H1 (cell line): ENCODE measurements at regions not wholly inside any gene's neighbourhood (a gene's known extent, or its start where the extent isn't known, plus 50 kb on each side); places are given as distances from the start of the nearest gene placed in this dataset.

Experiments
- CTCF ChIA-PET: fragments of 300-600 bp; sonication (Branson Sonifier 250); formaldehyde crosslinking; loops from one replicate; lab custom pipeline; 2021; ENCODE audit not compliant: partially characterized antibody; lab: Charles Lee
- POLR2A ChIA-PET: fragments of 300-600 bp; sonication (Branson Sonifier 250); formaldehyde crosslinking; loops from one replicate; lab custom pipeline; 2021; ENCODE audit warnings: inconsistent platforms; ENCODE audit not compliant: partially characterized antibody; lab: Charles Lee
- DNase-seq, 2 experiments: peaks; one replicate each; pipeline versions ENCODE4 v3.0.0 to v3.0.0-alpha.2; 2010 to 2022; ENCODE audit warnings: low spot score in 2 of 2, low read depth in 1 of 2, mixed read lengths in 1 of 2
- FAIRE-seq: peaks from 2 replicates; lab custom pipeline; 2011; peaks lifted over from hg19 to GRCh38; lab: Jason Lieb, UNC
- H2AFZ ChIP-seq: 2 replicates; pipeline ENCODE4 v1.8.1; 2012; ENCODE audit warnings: low read length, inconsistent platforms
- H2AK5ac ChIP-seq: 2 replicates; pipeline ENCODE4 v1.6.1; 2013; ENCODE audit warnings: low read depth, low read length
- H2BK120ac ChIP-seq: replicated peaks from 2 replicates; pipeline ENCODE3; 2013; ENCODE audit warnings: low read depth, low read length, inconsistent platforms
- H2BK12ac ChIP-seq: 2 replicates; pipeline ENCODE4 v1.6.1; 2013; ENCODE audit warnings: low read depth, low read length
- H2BK15ac ChIP-seq: 2 replicates; pipeline ENCODE4 v1.6.1; 2013; ENCODE audit warnings: low read length
- H2BK20ac ChIP-seq: 2 replicates; pipeline ENCODE4 v1.6.1; 2013; ENCODE audit warnings: low read length
- H2BK5ac ChIP-seq: 2 replicates; pipeline ENCODE4 v1.6.1; 2013; ENCODE audit warnings: low read depth, low read length
- H3K14ac ChIP-seq: 2 replicates; pipeline ENCODE4 v1.6.1; 2013; ENCODE audit warnings: inconsistent platforms; ENCODE audit not compliant: insufficient read length
- H3K18ac ChIP-seq: 2 replicates; pipeline ENCODE4 v1.6.1; 2013; ENCODE audit warnings: low read length; ENCODE audit errors: extremely low read depth
- H3K23ac ChIP-seq: 2 replicates; pipeline ENCODE4 v1.6.1; 2013; ENCODE audit warnings: inconsistent platforms; ENCODE audit not compliant: insufficient read length
- H3K23me2 ChIP-seq: 2 replicates; pipeline ENCODE4 v1.6.1; 2013; ENCODE audit warnings: low read depth, low read length
- H3K27ac ChIP-seq: 2 replicates; pipeline ENCODE4 v1.6.1; 2011; ENCODE audit warnings: low read depth, low read length, inconsistent platforms
- H3K27me3 ChIP-seq, 4 experiments: replicated peaks in 1 of 4; 1 replicate in 1 of 4; 2 replicates in 3 of 4; pipeline versions ENCODE4 v1.6.1 to v1.8.1; 2011 to 2013; ENCODE audit warnings: low read length in 3 of 4, mild to moderate bottlenecking in 3 of 4, inconsistent platforms in 2 of 4, mixed read lengths in 2 of 4, moderate library complexity in 1 of 4; ENCODE audit not compliant: control insufficient read depth in 3 of 4, insufficient read depth in 3 of 4; ENCODE audit errors: extremely low read depth in 1 of 4
- H3K36me3 ChIP-seq, 4 experiments: 2 replicates each; pipeline versions ENCODE4 v1.6.1 to v1.8.1; 2011 to 2013; ENCODE audit warnings: mild to moderate bottlenecking in 4 of 4, low read length in 3 of 4, moderate library complexity in 2 of 4, control low read depth in 1 of 4, inconsistent platforms in 1 of 4; ENCODE audit not compliant: insufficient read depth in 4 of 4, control insufficient read depth in 2 of 4
- H3K4ac ChIP-seq: replicated peaks from 2 replicates; pipeline ENCODE3; 2013; ENCODE audit warnings: low read length, low read depth, mixed read lengths, inconsistent platforms; ENCODE audit not compliant: insufficient read length
- H3K4me1 ChIP-seq, 4 experiments: replicated peaks in 1 of 4; 1 replicate in 1 of 4; 2 replicates in 3 of 4; pipeline versions ENCODE4 v1.6.1 to v1.8.1; 2011 to 2013; ENCODE audit warnings: low read length in 3 of 4, inconsistent platforms in 2 of 4, mixed read lengths in 1 of 4; ENCODE audit not compliant: insufficient read depth in 4 of 4, control insufficient read depth in 3 of 4
- H3K4me2 ChIP-seq, 2 experiments: 2 replicates each; pipeline versions ENCODE4 v1.6.1 to v1.8.1; 2011 to 2013; ENCODE audit warnings: low read depth in 2 of 2, low read length in 2 of 2, control low read depth in 1 of 2, inconsistent platforms in 1 of 2, mild to moderate bottlenecking in 1 of 2; ENCODE audit not compliant: insufficient read depth in 1 of 2
- H3K4me3 ChIP-seq, 4 experiments: fragments of 200-600, 300-600 bp in 1 of 4; sonication (generic), shearing (Covaris generic), sonication (Bioruptor Twin) in 1 of 4; 2 replicates each; pipeline versions ENCODE4 v1.5.1 to v1.8.1; 2011 to 2016; ENCODE audit warnings: low read length in 4 of 4, low read depth in 3 of 4, control low read depth in 2 of 4, inconsistent platforms in 2 of 4, mild to moderate bottlenecking in 2 of 4, mixed read lengths in 1 of 4, moderate library complexity in 1 of 4; ENCODE audit not compliant: insufficient read depth in 2 of 4; ENCODE audit errors: extremely low read depth in 1 of 4
- H3K56ac ChIP-seq: replicated peaks from 2 replicates; pipeline ENCODE3; 2013; ENCODE audit warnings: low read depth, mild to moderate bottlenecking, mixed read lengths, low read length, inconsistent platforms; ENCODE audit not compliant: insufficient read length
- H3K79me1 ChIP-seq: 2 replicates; pipeline ENCODE4 v1.6.1; 2013; ENCODE audit warnings: low read depth, low read length, control low read depth
- H3K79me2 ChIP-seq, 2 experiments: 2 replicates each; pipeline versions ENCODE4 v1.6.1 to v1.8.1; 2012 to 2013; ENCODE audit warnings: low read length in 2 of 2, mild to moderate bottlenecking in 2 of 2, inconsistent platforms in 1 of 2; ENCODE audit not compliant: insufficient read depth in 2 of 2, control insufficient read depth in 1 of 2
- H3K9ac ChIP-seq, 4 experiments: replicated peaks in 1 of 4; 1 replicate in 1 of 4; 2 replicates in 3 of 4; pipeline versions ENCODE4 v1.6.1 to v1.8.1; 2011 to 2013; ENCODE audit warnings: low read depth in 3 of 4, low read length in 3 of 4, control low read depth in 2 of 4, mild to moderate bottlenecking in 2 of 4, moderate library complexity in 2 of 4, inconsistent platforms in 1 of 4; ENCODE audit errors: extremely low read depth in 1 of 4
- H3K9me3 ChIP-seq, 2 experiments: 2 replicates each; pipeline versions ENCODE4 v1.6.1 to v1.8.1; 2012 to 2013; ENCODE audit warnings: mild to moderate bottlenecking in 2 of 2, moderate library complexity in 2 of 2, control low read depth in 1 of 2, inconsistent platforms in 1 of 2, low read depth in 1 of 2, low read length in 1 of 2, mixed read lengths in 1 of 2; ENCODE audit not compliant: insufficient read depth in 2 of 2
- H4K20me1 ChIP-seq, 2 experiments: replicated peaks in 1 of 2; 2 replicates each; pipeline versions ENCODE3 to v1.8.1; 2011 to 2013; ENCODE audit warnings: inconsistent platforms in 2 of 2, low read length in 2 of 2, mild to moderate bottlenecking in 1 of 2; ENCODE audit not compliant: insufficient read depth in 2 of 2, control insufficient read depth in 1 of 2
- H4K5ac ChIP-seq: 2 replicates; pipeline ENCODE4 v1.6.1; 2013; ENCODE audit warnings: low read length, low read depth, mixed read lengths, inconsistent platforms; ENCODE audit not compliant: insufficient read length
- H4K8ac ChIP-seq: 2 replicates; pipeline ENCODE4 v1.8.0; 2013; ENCODE audit warnings: mild to moderate bottlenecking, moderate library complexity, low read length, inconsistent platforms; ENCODE audit not compliant: insufficient read depth; ENCODE audit errors: extremely low read depth
- H4K91ac ChIP-seq: replicated peaks from 2 replicates; pipeline ENCODE3; 2013; ENCODE audit warnings: low read length, mixed read lengths, inconsistent platforms; ENCODE audit not compliant: insufficient read length
- CBX8 ChIP-seq: fragments of 300-800, 300-1000 bp; sonication (generic); IDR thresholded peaks from 2 replicates; pipeline ENCODE4 v1.7.1; 2016; ENCODE audit warnings: low read depth, low read length, borderline replicate concordance
- GTF2F1 ChIP-seq: IDR thresholded peaks from 2 replicates; pipeline ENCODE4 v1.6.1; 2012; ENCODE audit warnings: low read depth, low read length, improper control_type of control experiment, borderline replicate concordance
- TBP ChIP-seq: IDR thresholded peaks from 2 replicates; pipeline ENCODE4 v1.6.1; 2011; ENCODE audit warnings: low read depth, low read length, improper control_type of control experiment
- TCF12 ChIP-seq: IDR thresholded peaks from 2 replicates; pipeline ENCODE4 v1.6.1; 2011; ENCODE audit warnings: low read depth, mild to moderate bottlenecking, low read length
- WGBS, 2 experiments: shearing (Covaris generic) in 1 of 2; methylation state at CpG; one replicate each; pipeline versions ENCODE4 v1.1.6 to v1.1.7; 2013 to 2015; ENCODE audit warnings: low lambda C conversion rate in 2 of 2, mixed read lengths in 2 of 2, inconsistent platforms in 1 of 2, low coverage in 1 of 2, missing lambda C conversion rate in 1 of 2; ENCODE audit not compliant: insufficient replicate concordance in 2 of 2, insufficient coverage in 1 of 2, insufficient read length in 1 of 2; ENCODE audit errors: extremely low coverage in 1 of 2, missing lambda C conversion rate in 1 of 2; 5-methylcytosine and 5-hydroxymethylcytosine counted together

- no peak overlapping the region for H4K91ac ChIP-seq
- no peak overlapping the region for H3K4me2 ChIP-seq
- POLR2A ChIA-PET, result no interaction called here
- FAIRE-seq, result no peak
- no peaks in the 10 kb centered on the region for H3K9me3 ChIP-seq
- no peak overlapping the region for H2BK12ac ChIP-seq
- TF ChIP-seq CBX8 (no peak), TCF12 (no peak), TBP (no peak), GTF2F1 (no peak)
- TF ChIP-seq, all 59 proteins: peak for 0
- H2AFZ ChIP-seq, result no peak overlapping the region
- no peaks in the 10 kb centered on the region for H3K79me2 ChIP-seq
- no peak overlapping the region for H2BK120ac ChIP-seq
- H2AK5ac ChIP-seq, result no peak overlapping the region
- H3K18ac ChIP-seq, result no peak overlapping the region
- no peak overlapping the region for H3K23ac ChIP-seq
- H2BK5ac ChIP-seq, result no peak overlapping the region
- no peak overlapping the region for H3K9ac ChIP-seq
- H4K5ac ChIP-seq, result no peak overlapping the region
- no peaks in the 10 kb centered on the region for H3K4me1 ChIP-seq
- H3K14ac ChIP-seq, result no peak overlapping the region
- no peaks in the 10 kb centered on the region for H3K23me2 ChIP-seq
- no peak overlapping the region for H2BK20ac ChIP-seq
- CTCF ChIA-PET, result no interaction called here
- no peak overlapping the region for H3K56ac ChIP-seq
- no peaks in the 10 kb centered on the region for H3K79me1 ChIP-seq
- no peaks in the 10 kb centered on the region for H3K27me3 ChIP-seq
- no peak overlapping the region for H2BK15ac ChIP-seq
- DNase-seq, result no peak
- H4K8ac ChIP-seq, result no peak overlapping the region
- no peak overlapping the region for H3K4ac ChIP-seq
- H3K36me3 ChIP-seq, result no peaks in the 10 kb centered on the region
- no peaks in the 10 kb centered on the region for H4K20me1 ChIP-seq
- 91% methylated on average over 1 of the region's 6 CpGs; no CpG with 5 or more reads in 1 of the 2 experiments for WGBS, 2 experiments
- H3K27ac ChIP-seq, result no peak overlapping the region
- no peak overlapping the region for H3K4me3 ChIP-seq
Observed at GRCh38 chrX:6821730-6822129, 286.8 kb upstream of the VCX3A start.
